H9 (cell line): ENCODE measurements at regions not wholly inside any gene's neighbourhood (a gene's known extent, or its start where the extent isn't known, plus 50 kb on each side); places are given as distances from the start of the nearest gene placed in this dataset.

Experiments used
- DNase-seq: peaks from one replicate; pipeline ENCODE4 v3.0.0-alpha.2; 2017
- H2AFZ ChIP-seq: one replicate; pipeline ENCODE4 v1.6.1; 2013; ENCODE audit warnings: mild to moderate bottlenecking, low read length, control low read depth, moderate library complexity
- H2AK5ac ChIP-seq: 2 replicates; pipeline ENCODE4 v1.6.1; 2013; ENCODE audit warnings: low read length, control low read depth, mixed read lengths; ENCODE audit not compliant: insufficient read length
- H2BK120ac ChIP-seq: one replicate; pipeline ENCODE4 v1.6.1; 2013; ENCODE audit warnings: low read depth, mild to moderate bottlenecking, low read length, control low read depth, inconsistent platforms; ENCODE audit not compliant: poor library complexity, severe bottlenecking
- H2BK12ac ChIP-seq: 2 replicates; pipeline ENCODE4 v1.6.1; 2013; ENCODE audit warnings: low read length, control low read depth, mixed read lengths, low read depth; ENCODE audit not compliant: insufficient read length
- H2BK15ac ChIP-seq: 2 replicates; pipeline ENCODE4 v1.6.1; 2013; ENCODE audit warnings: low read depth, low read length, control low read depth
- H2BK20ac ChIP-seq: one replicate; pipeline ENCODE4 v1.6.1; 2013; ENCODE audit warnings: low read depth, mild to moderate bottlenecking, low read length, control low read depth, inconsistent platforms; ENCODE audit not compliant: poor library complexity, severe bottlenecking
- H2BK5ac ChIP-seq: 2 replicates; pipeline ENCODE4 v1.6.1; 2013; ENCODE audit warnings: low read length, control low read depth, mixed read lengths; ENCODE audit not compliant: insufficient read length
- H3K14ac ChIP-seq: 2 replicates; pipeline ENCODE4 v1.6.1; 2013; ENCODE audit warnings: low read length, control low read depth; ENCODE audit not compliant: insufficient read depth
- H3K18ac ChIP-seq: 2 replicates; pipeline ENCODE4 v1.6.1; 2013; ENCODE audit warnings: low read depth, mild to moderate bottlenecking, mixed read lengths, low read length, control low read depth; ENCODE audit not compliant: insufficient read length
- H3K23ac ChIP-seq: 2 replicates; pipeline ENCODE4 v1.6.1; 2013; ENCODE audit warnings: low read length, control low read depth, mixed read lengths, low read depth; ENCODE audit not compliant: insufficient read length
- H3K23me2 ChIP-seq: 2 replicates; pipeline ENCODE4 v1.6.1; 2013; ENCODE audit warnings: low read depth, mild to moderate bottlenecking, mixed read lengths, low read length, control low read depth; ENCODE audit not compliant: insufficient read length, poor library complexity, severe bottlenecking
- H3K27ac ChIP-seq: 2 replicates; pipeline ENCODE4 v1.5.1; 2013; ENCODE audit warnings: low read length, control low read depth, mixed read lengths, low read depth; ENCODE audit not compliant: insufficient read length
- H3K27me3 ChIP-seq: 2 replicates; pipeline ENCODE4 v1.6.1; 2013; ENCODE audit warnings: low read length, control low read depth, inconsistent platforms; ENCODE audit not compliant: insufficient read depth
- H3K4ac ChIP-seq: 2 replicates; pipeline ENCODE4 v1.6.1; 2013; ENCODE audit warnings: low read depth, mild to moderate bottlenecking, control low read depth, inconsistent platforms, low read length, moderate library complexity
- H3K4me1 ChIP-seq: 2 replicates; pipeline ENCODE4 v1.6.1; 2013; ENCODE audit warnings: low read length, control low read depth, inconsistent platforms; ENCODE audit not compliant: insufficient read depth
- H3K4me2 ChIP-seq: 2 replicates; pipeline ENCODE4 v1.6.1; 2013; ENCODE audit warnings: low read length, control low read depth, mixed read lengths; ENCODE audit not compliant: insufficient read length, insufficient read depth
- H3K56ac ChIP-seq: 2 replicates; pipeline ENCODE4 v1.6.1; 2013; ENCODE audit warnings: low read depth, mild to moderate bottlenecking, mixed read lengths, low read length, control low read depth; ENCODE audit not compliant: insufficient read length
- H3K79me1 ChIP-seq: 2 replicates; pipeline ENCODE4 v1.6.1; 2013; ENCODE audit warnings: low read depth, mild to moderate bottlenecking, moderate library complexity, low read length, control low read depth, inconsistent platforms; ENCODE audit not compliant: insufficient read depth, poor library complexity, severe bottlenecking
- H3K79me2 ChIP-seq: 2 replicates; pipeline ENCODE4 v1.6.1; 2013; ENCODE audit warnings: low read length, control low read depth, inconsistent platforms; ENCODE audit not compliant: insufficient read depth
- H3K9ac ChIP-seq: 2 replicates; pipeline ENCODE4 v1.6.1; 2013; ENCODE audit warnings: low read length, control low read depth, mixed read lengths; ENCODE audit not compliant: insufficient read length; ENCODE audit errors: extremely low read depth
- H3K9me3 ChIP-seq: one replicate; pipeline ENCODE4 v1.6.1; 2013; ENCODE audit warnings: low read depth, low read length, inconsistent platforms; ENCODE audit not compliant: control insufficient read depth
- H3T11ph ChIP-seq: one replicate; pipeline ENCODE4 v1.6.1; 2013; ENCODE audit warnings: mild to moderate bottlenecking, low read length, control low read depth, inconsistent platforms
- H4K20me1 ChIP-seq: one replicate; pipeline ENCODE4 v1.6.1; 2013; ENCODE audit not compliant: control insufficient read depth, insufficient read length, insufficient read depth
- H4K5ac ChIP-seq: 2 replicates; pipeline ENCODE4 v1.6.1; 2013; ENCODE audit warnings: low read depth, mild to moderate bottlenecking, mixed read lengths, low read length, control low read depth; ENCODE audit not compliant: insufficient read length
- H4K8ac ChIP-seq: replicated peaks from 2 replicates; pipeline ENCODE4 v1.6.1; 2013; ENCODE audit warnings: low read length, control low read depth, mixed read lengths, low read depth; ENCODE audit not compliant: insufficient read length
- H4K91ac ChIP-seq: 2 replicates; pipeline ENCODE4 v1.6.1; 2013; ENCODE audit warnings: low read depth, mild to moderate bottlenecking, moderate library complexity, mixed read lengths, low read length, control low read depth; ENCODE audit not compliant: insufficient read length
- H3K27ac Mint-ChIP-seq, 3 experiments: 2 replicates in 2 of 3; 3 replicates in 1 of 3; pipeline ENCODE4 v1.8.0; 2020 to 2021; ENCODE audit warnings: mixed read lengths in 3 of 3, mild to moderate bottlenecking in 1 of 3, moderate library complexity in 1 of 3
- H3K27me3 Mint-ChIP-seq: 2 replicates; pipeline ENCODE4 v1.8.0; 2021; ENCODE audit warnings: low read depth, mild to moderate bottlenecking, moderate library complexity, mixed read lengths
- H3K36me3 Mint-ChIP-seq, 3 experiments: 2 replicates in 2 of 3; 3 replicates in 1 of 3; pipeline ENCODE4 v1.8.0; 2020 to 2021; ENCODE audit warnings: low read depth in 3 of 3, mixed read lengths in 3 of 3; ENCODE audit not compliant: insufficient read depth in 1 of 3
- H3K4me1 Mint-ChIP-seq, 2 experiments: 2 replicates each; pipeline ENCODE4 v1.8.0; 2020; ENCODE audit warnings: mixed read lengths in 2 of 2
- H3K4me3 Mint-ChIP-seq, 2 experiments: 2 replicates in 1 of 2; 3 replicates in 1 of 2; pipeline ENCODE4 v1.8.0; 2020 to 2021; ENCODE audit warnings: mild to moderate bottlenecking in 2 of 2, mixed read lengths in 2 of 2, moderate library complexity in 1 of 2
- H3K9me3 Mint-ChIP-seq, 2 experiments: 2 replicates in 1 of 2; 3 replicates in 1 of 2; pipeline ENCODE4 v1.8.0; 2020; ENCODE audit warnings: mild to moderate bottlenecking in 2 of 2, mixed read lengths in 2 of 2, moderate library complexity in 1 of 2
- WGBS: extraction: QIAGEN DNeasy Blood & Tissue Kit; methylation state at CpG from one replicate; pipeline ENCODE4 v1.1.7; 2013; ENCODE audit warnings: missing lambda C conversion rate, low lambda C conversion rate, mixed read lengths; ENCODE audit not compliant: insufficient read length; ENCODE audit errors: extremely low coverage; 5-methylcytosine and 5-hydroxymethylcytosine counted together
- TF ChIP-seq, protein P1 (sequence below): fragments of 200-600 bp; sonication (generic); conservative IDR thresholded peaks from 3 replicates; pipeline ENCODE4 v1.8.0; 2021; ENCODE audit warnings: antibody characterized with exemption, mild to moderate bottlenecking

DNA sequence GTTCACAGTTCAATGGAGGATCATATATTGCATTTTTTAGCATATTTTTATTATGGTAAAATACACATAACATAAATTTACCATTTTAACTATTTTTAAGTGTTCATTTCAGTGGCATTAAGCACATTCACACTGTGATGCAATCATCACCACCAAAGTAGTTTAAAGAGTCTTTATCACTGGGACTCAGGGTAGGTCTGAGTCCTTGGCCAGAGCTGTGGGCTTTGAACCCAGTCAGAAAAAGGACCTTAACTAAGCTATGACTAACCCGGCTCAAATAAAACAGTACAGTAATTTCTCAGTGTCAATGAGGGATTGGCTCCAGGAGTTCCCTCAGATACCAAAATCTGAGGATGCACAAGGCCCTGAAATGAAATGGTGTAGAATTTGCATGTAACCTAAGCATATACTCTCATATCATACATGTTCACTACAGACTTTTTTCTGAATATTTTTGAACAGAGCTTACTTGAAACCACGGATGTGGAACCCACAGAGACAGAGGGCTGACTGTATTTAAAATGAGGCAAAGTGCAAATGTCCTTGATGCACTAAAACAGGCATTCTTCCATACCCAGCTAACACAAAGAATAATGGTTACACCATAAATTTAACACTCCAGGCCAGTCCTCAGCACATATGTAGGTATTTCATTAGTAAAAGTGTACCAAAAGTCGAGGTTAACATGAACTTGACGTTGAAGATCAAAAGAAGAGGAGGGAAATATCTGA is 246.2 kb downstream of the LNPK start:
- H3K27ac Mint-ChIP-seq, result peak overlapping the region in 1 of 3 experiments; percentile 23; a peak in 1 of 7 replicates
- H4K91ac ChIP-seq, result no peak overlapping the region

More for the DNA sequence above, 246.2 kb downstream of the LNPK start:
- Histone ChIP-seq H2AK5ac (no peak overlapping the region), H2BK12ac (no peak overlapping the region), H3K4me1 (peaks cover 5% of the 10 kb centered on the region; the same call in 1 of the 2 replicates), H2BK15ac (no peak overlapping the region), H4K20me1 (no peaks in the 10 kb centered on the region), H4K5ac (no peak overlapping the region), H3K79me1 (no peaks in the 10 kb centered on the region), H3K14ac (no peak overlapping the region), H3K9me3 (no peaks in the 10 kb centered on the region), H3K18ac (no peak overlapping the region), H3K79me2 (no peaks in the 10 kb centered on the region), H3K27ac (no peak overlapping the region), H2BK120ac (no peak overlapping the region), H2AFZ (no peak overlapping the region), H3K4me2 (no peak overlapping the region), H3K56ac (no peak overlapping the region), H2BK20ac (no peak overlapping the region), H3K9ac (no peak overlapping the region), H3K4ac (no peak overlapping the region), H3K23ac (no peak overlapping the region), H3T11ph (peak overlapping the region; percentile 17), H3K23me2 (no peaks in the 10 kb centered on the region), H4K8ac (no peak overlapping the region), H2BK5ac (no peak overlapping the region), H3K27me3 (no peaks in the 10 kb centered on the region)
- no peak for DNase-seq
- peaks cover 1% of the 10 kb centered on the region; the same call in 1 of the 2 replicates for H3K27me3 Mint-ChIP-seq
- TF ChIP-seq, protein P1, sequence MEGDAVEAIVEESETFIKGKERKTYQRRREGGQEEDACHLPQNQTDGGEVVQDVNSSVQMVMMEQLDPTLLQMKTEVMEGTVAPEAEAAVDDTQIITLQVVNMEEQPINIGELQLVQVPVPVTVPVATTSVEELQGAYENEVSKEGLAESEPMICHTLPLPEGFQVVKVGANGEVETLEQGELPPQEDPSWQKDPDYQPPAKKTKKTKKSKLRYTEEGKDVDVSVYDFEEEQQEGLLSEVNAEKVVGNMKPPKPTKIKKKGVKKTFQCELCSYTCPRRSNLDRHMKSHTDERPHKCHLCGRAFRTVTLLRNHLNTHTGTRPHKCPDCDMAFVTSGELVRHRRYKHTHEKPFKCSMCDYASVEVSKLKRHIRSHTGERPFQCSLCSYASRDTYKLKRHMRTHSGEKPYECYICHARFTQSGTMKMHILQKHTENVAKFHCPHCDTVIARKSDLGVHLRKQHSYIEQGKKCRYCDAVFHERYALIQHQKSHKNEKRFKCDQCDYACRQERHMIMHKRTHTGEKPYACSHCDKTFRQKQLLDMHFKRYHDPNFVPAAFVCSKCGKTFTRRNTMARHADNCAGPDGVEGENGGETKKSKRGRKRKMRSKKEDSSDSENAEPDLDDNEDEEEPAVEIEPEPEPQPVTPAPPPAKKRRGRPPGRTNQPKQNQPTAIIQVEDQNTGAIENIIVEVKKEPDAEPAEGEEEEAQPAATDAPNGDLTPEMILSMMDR, result no peak
- peaks cover 8 to 12% of the 10 kb centered on the region in 2 experiments for H3K4me1 Mint-ChIP-seq
- H3K36me3 Mint-ChIP-seq, result 0 out of 7 replicates have a peak, but pooled peaks cover 0 to 4% (median 0%) of the 10 kb centered on the region in 3 experiments
- no CpG with 5 or more reads among the region's 4 CpGs for WGBS
- H3K4me3 Mint-ChIP-seq, result no peak overlapping the region
- H3K9me3 Mint-ChIP-seq, result no peaks in the 10 kb centered on the region
